ENCODE measurements at regions not wholly inside any gene's neighbourhood (a gene's known extent, or its start where the extent isn't known, plus 50 kb on each side); places are given as distances from the start of the nearest gene placed in this dataset.

DNA sequence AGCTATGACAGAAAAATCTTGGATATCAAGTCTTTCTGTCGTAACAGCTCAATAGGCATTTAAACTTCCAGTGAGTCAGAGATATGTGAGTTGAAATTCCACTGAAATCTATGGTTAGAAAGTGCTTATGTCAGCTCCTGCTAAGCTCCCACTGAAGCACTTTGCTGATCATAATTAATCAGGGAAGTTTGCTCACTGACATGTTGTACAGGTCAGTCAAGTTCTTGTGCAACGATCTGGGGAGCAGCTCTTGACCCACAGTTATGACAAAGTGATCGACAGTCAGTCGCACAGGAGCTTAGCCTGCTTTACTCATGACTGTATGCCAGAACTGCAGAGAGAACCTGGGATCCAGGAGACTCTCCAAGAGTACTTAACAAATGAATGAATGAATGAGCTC is 453.5 kb downstream of the SOX2 start:
- H3K27me3 ChIP-seq (replicated peaks; ENCODE audit: control insufficient read depth, insufficient read depth, low read length), result no peaks in the 10 kb centered on the region

DNA sequence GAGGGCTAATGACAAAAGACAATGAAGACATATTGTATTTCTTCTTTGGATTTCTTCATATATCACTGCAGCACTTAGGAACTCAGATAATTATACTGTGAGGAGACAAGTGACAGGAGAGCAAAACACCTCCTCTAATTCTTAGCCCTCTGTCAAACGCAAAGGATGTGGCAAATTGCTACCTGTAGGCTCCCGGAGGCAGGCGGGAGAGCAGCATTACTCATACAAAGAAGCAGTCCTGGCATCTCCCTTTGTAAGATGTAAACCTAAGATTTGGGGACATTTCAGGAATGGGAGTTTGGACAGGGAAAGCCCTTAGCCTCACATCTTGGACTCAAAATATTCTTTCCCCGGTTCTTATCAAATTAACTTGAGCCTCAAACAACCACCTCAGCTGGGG is 460.8 kb downstream of the SOX2 start:
- Histone ChIP-seq H3K27me3 (replicated peaks; ENCODE audit: control insufficient read depth, insufficient read depth, low read length) (no peaks in the 10 kb centered on the region), H3K36me3 (ENCODE audit: control insufficient read depth, insufficient read depth, low read length) (no peaks in the 10 kb centered on the region), H3K4me3 (replicated peaks; ENCODE audit: low read depth, low read length) (no peak overlapping the region)
- TF ChIP-seq, protein P1, sequence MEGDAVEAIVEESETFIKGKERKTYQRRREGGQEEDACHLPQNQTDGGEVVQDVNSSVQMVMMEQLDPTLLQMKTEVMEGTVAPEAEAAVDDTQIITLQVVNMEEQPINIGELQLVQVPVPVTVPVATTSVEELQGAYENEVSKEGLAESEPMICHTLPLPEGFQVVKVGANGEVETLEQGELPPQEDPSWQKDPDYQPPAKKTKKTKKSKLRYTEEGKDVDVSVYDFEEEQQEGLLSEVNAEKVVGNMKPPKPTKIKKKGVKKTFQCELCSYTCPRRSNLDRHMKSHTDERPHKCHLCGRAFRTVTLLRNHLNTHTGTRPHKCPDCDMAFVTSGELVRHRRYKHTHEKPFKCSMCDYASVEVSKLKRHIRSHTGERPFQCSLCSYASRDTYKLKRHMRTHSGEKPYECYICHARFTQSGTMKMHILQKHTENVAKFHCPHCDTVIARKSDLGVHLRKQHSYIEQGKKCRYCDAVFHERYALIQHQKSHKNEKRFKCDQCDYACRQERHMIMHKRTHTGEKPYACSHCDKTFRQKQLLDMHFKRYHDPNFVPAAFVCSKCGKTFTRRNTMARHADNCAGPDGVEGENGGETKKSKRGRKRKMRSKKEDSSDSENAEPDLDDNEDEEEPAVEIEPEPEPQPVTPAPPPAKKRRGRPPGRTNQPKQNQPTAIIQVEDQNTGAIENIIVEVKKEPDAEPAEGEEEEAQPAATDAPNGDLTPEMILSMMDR (IDR thresholded peaks at IDR 0.05; ENCODE audit: insufficient read depth, low read length, poor library complexity, severe bottlenecking), result no peak
- no peak for DNase-seq (ENCODE audit: extremely low read depth, insufficient read length)

More for the DNA sequence above, 453.5 kb downstream of the SOX2 start:
- no peak for DNase-seq (ENCODE audit: extremely low read depth, insufficient read length)
- H3K36me3 ChIP-seq (ENCODE audit: control insufficient read depth, insufficient read depth, low read length), result no peaks in the 10 kb centered on the region
- H3K4me3 ChIP-seq (replicated peaks; ENCODE audit: low read depth, low read length), result no peak overlapping the region
- TF ChIP-seq, protein P1 (IDR thresholded peaks at IDR 0.05; ENCODE audit: insufficient read depth, low read length, poor library complexity, severe bottlenecking), result no peak

DNA sequence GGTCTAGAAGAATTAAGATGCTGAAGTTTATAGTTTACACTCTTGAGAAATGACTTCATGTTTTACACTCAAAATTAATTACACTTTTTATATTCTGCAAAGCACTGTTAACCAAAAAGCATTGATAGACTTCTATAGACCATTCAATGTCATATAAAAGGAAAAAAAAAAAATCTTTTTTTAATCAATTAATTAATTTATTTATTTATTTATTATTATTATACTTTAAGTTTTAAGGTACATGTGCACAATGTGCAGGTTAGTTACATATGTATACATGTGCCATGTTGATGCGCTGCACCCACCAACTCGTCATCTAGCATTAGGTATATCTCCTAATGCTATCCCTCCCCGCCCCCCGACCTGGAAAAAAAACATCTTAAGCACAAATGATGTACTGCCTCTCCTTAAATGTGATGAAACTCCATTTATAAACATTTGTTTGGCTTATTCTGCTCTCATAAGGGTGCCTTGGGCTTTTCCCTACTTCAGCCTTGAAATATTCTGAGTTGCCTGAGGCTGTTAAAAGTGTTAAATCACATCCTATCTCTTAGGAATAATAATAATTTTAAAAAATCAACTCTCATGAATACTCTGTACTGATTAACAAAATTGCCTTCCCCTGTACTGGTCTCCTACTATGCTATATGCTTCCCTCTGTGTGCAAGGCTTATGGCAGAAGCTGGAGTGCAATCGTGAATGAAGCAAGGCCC is 466.9 kb downstream of the SOX2 start:
- H3K27me3 ChIP-seq (replicated peaks; ENCODE audit: control insufficient read depth, insufficient read depth, low read length), result no peaks in the 10 kb centered on the region
- no peak for DNase-seq (ENCODE audit: extremely low read depth, insufficient read length)
- TF ChIP-seq, protein P1 (IDR thresholded peaks at IDR 0.05; ENCODE audit: insufficient read depth, low read length, poor library complexity, severe bottlenecking), result no peak
- no peaks in the 10 kb centered on the region for H3K36me3 ChIP-seq (ENCODE audit: control insufficient read depth, insufficient read depth, low read length)
- H3K4me3 ChIP-seq (replicated peaks; ENCODE audit: low read depth, low read length), result no peak overlapping the region

DNA sequence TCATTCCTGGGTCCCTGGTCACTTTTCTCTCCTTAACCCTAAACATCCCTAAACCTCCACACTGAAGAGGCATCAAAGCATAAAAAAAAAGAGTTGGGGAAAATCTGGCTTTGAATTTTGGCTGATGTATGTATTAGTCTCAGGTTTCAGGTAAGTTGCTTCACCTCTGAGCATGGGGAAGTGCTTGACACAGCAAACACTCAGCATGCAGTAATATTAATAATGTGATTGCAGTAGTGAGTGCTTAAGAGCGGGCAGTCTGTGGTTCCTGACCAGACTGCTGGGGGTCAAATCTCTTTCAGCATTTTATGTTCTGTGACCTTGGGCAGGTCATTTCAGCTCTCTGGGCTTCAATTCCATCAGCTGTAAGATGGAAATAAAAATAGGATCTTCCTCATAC is 467.9 kb downstream of the SOX2 start:
- Histone ChIP-seq H3K4me3 (replicated peaks; ENCODE audit: low read depth, low read length) (no peak overlapping the region), H3K27me3 (replicated peaks; ENCODE audit: control insufficient read depth, insufficient read depth, low read length) (no peaks in the 10 kb centered on the region), H3K36me3 (ENCODE audit: control insufficient read depth, insufficient read depth, low read length) (no peaks in the 10 kb centered on the region)
- TF ChIP-seq, protein P1 (IDR thresholded peaks at IDR 0.05; ENCODE audit: insufficient read depth, low read length, poor library complexity, severe bottlenecking), result no peak
- DNase-seq (ENCODE audit: extremely low read depth, insufficient read length), result no peak

DNA sequence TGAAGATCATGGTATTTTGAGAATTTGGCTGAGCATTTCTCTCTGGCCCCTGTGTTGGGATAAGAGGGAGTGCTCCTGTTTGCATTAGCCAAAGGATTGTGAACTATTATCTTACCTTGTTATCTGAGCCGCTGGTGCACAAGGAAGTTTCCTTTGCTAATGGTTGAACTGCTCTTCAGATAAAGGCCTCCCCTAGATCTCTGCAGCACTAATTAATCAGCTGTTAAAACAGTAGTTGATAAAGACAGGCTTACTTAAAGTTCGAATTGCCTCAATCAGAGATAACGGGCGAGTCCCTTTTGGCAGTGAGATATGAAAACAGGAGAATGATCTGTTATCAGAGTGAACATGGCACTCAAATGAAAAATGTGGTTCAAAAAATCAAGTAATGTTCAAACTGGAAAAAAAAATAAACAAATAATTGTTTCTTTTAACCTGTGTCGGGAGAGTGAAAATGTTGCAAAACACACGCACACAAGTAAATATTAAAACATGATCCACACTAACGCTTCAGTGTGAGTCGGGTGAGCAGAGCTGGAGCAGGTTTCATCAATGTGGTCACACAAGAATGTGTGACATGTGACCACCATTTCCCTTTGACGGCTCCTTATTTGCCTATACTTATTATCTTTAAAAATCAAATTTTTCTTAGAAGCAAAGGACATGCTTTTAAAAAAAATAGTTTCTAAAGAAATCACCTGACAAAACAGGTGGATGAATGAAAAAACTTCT is 469.1 kb downstream of the SOX2 start:
- no peak overlapping the region for H3K4me3 ChIP-seq (replicated peaks; ENCODE audit: low read depth, low read length)
- DNase-seq (ENCODE audit: extremely low read depth, insufficient read length), result no peak
- TF ChIP-seq, protein P1 (IDR thresholded peaks at IDR 0.05; ENCODE audit: insufficient read depth, low read length, poor library complexity, severe bottlenecking), result no peak
- H3K27me3 ChIP-seq (replicated peaks; ENCODE audit: control insufficient read depth, insufficient read depth, low read length), result no peaks in the 10 kb centered on the region
- no peaks in the 10 kb centered on the region for H3K36me3 ChIP-seq (ENCODE audit: control insufficient read depth, insufficient read depth, low read length)
